Tibial nerve (tissue), 3 donors: ENCODE measurements at regions not wholly inside any gene's neighbourhood (a gene's known extent, or its start where the extent isn't known, plus 50 kb on each side); places are given as distances from the start of the nearest gene placed in this dataset.
"Not testable (repeated sequence)": the region's sequence is repeated elsewhere in the genome, so short reads cannot be mapped to it uniquely, and the experiment has no call there.

ENCODE experiments used
- CTCF ChIP-seq, 5 experiments: fragments of 200-600 bp in 3 of 5; fragments of 450-650 bp in 2 of 5; sonication (generic) in 3 of 5; IDR thresholded peaks; one replicate each; pipeline ENCODE4 v1.5.1; 2016 to 2019; ENCODE audit warnings: antibody characterized with exemption in 5 of 5, mild to moderate bottlenecking in 3 of 5, moderate library complexity in 2 of 5
- POLR2A ChIP-seq, 2 donors: fragments of 450-650 bp; IDR thresholded peaks; one replicate each; pipeline ENCODE4 v1.6.1; 2017; ENCODE audit warnings: antibody characterized with exemption in 2 of 2, mild to moderate bottlenecking in 2 of 2, moderate library complexity in 2 of 2

- TF ChIP-seq CTCF, POLR2A (IDR thresholded peaks at IDR 0.05): not testable (repeated sequence)
Observed at GRCh38 chr9:65384066-65384465, 99.1 kb upstream of the FOXD4L5 start.
